GM19438 (cell line): ENCODE measurements at regions not wholly inside any gene's neighbourhood (a gene's known extent, or its start where the extent isn't known, plus 50 kb on each side); places are given as distances from the start of the nearest gene placed in this dataset.

Experiments used
- ATAC-seq: cut with Tn5 transposase; IDR thresholded peaks from one replicate; pipeline ENCODE4 v1.9.1; 2021; ENCODE audit warnings: low read depth; ENCODE audit not compliant: unreplicated experiment

DNA sequence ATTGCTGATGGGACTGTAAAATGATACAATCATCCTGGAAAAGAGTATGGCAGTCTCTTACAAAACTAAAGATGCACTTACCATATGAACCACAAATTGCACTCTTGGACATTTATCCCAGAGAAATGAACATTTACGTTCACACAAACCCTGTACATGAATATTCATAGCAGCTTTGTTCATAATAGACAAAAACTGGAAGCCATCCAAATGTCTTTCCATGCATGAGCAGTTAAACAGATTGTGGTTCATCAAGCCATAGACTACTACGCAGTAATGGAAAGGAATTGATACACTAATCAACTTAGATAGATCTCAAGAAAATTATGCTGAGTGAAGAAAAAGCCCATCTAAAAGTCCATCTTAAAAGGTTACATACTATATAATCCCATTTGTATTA is 156.1 kb upstream of the SLC39A10 start:
- ATAC-seq: no peak

GRCh38 chr2:195498839-195499490 is 158.1 kb upstream of the SLC39A10 start:
- ATAC-seq: no peak

GRCh38 chr2:195498176-195498575 is 158.8 kb upstream of the SLC39A10 start:
- no peak for ATAC-seq

GRCh38 chr2:195496991-195497390 is 160.0 kb upstream of the SLC39A10 start:
- ATAC-seq: no peak

GRCh38 chr2:195495966-195496365 is 161.1 kb upstream of the SLC39A10 start:
- ATAC-seq: no peak

- no peak for ATAC-seq
Observed at GRCh38 chr2:195495351-195495750, 161.7 kb upstream of the SLC39A10 start.

- ATAC-seq: no peak
Observed at GRCh38 chr2:195494451-195494850, 162.6 kb upstream of the SLC39A10 start.

DNA sequence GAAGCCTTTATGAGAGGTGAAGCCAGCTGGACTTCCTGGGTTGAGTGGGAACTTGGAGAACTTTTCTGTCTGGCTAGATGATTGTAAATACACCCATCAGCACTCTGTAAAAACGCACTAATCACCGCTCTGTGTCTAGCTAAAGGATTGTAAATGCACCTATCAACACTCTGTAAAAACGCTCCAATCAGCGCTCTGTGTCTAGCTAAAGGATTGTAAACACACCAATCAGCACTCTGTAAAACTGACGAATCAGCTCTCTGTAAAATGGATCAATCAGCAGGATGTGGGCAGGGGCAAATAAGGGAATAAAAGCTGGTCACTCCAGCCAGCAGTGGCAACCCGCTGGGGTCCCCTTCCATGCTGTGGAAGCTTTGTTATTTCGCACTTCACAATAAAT is 163.6 kb upstream of the SLC39A10 start:
- no peak for ATAC-seq

- no peak for ATAC-seq
Observed at GRCh38 chr2:195490319-195490718, 166.7 kb upstream of the SLC39A10 start.

- no peak for ATAC-seq
Observed at GRCh38 chr2:195489101-195489500, 167.9 kb upstream of the SLC39A10 start.

DNA sequence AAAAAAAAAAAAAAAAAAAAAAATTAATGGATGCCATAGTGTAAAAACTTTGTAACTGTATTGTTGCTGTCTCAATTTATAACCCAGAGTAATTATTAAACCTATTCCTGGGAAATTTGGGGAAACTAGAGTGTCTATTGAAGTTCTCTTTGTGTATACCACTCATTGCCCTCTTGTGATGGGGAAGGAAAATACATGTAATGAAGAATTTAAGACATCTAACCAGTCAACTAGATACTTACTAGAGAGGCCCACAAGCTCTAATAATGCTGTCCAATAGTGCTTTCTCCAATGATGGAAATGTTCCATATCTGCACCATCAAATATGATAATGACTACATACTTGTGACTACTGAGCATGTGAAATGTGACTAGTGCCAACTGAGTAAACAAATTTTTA is 168.5 kb upstream of the SLC39A10 start:
- no peak for ATAC-seq

DNA sequence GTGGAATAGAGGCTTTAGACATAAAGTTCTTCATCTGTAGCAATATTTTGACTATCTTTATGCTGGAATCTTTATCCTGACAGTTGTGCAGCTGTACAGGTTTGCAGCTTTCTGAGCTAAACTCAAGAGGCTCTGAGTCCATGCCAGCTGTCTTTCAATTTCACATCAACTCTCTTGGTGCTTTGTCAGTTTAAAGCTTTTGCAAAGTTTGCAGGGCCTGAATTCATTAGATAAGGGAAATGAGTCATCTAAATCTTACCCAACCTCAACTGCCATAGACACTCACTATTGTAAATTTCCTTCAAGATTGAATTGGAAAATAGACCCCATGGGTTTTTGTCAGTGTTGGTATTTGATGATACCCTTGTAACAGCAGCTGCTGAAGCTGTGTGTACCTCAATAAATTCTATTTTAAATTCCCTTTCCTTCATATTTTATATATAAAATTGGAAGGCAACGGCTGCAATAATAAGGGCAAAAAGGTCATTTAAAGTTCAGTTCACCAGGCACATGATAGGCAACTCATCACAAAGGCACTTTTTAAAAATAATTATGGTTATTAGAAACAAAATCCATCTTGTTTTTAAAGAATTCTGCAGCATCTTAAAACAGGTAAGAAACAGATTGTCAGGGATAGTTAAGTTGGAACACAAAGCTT is 169.9 kb upstream of the SLC39A10 start:
- peak; percentile 95 for ATAC-seq

DNA sequence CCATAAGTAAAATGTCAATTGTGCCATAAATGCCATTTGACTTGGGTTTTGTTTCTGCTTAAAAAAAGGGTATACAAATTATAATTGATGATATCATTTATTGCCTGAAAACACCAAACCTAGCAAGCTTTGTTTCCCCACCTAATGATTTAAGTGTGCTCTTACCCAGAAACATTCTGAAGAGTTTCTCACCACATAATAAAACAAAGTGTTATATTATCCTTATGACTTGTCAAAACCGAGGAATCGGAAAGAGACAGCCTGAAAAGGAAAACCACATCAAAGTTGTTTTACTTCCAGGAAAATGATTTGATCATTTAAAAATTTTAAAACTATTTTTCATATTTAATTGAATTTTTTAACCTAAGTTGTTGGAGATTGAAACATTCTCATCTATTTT is 170.5 kb upstream of the SLC39A10 start:
- no peak for ATAC-seq

GRCh38 chr2:195482010-195482409 is 175.0 kb upstream of the SLC39A10 start:
- no peak for ATAC-seq

DNA sequence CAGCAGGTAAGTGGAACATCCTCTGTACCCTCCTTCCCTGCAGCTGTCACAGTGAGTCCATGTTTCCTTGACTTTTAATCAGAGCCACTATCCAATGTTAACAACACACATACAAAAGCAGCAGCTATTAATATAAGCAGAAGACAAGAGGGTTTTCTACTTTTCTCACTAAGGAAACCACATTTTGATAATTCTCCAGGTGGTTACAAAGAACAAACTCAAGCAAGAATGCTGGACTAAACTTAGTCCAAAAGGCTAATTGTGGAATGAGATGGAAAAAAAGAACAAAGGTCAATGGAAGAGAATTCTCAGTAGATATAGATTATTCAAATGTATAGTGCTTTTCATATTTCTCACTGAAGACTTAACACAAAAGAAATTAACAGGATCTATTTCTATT is 176.9 kb upstream of the SLC39A10 start:
- no peak for ATAC-seq

DNA sequence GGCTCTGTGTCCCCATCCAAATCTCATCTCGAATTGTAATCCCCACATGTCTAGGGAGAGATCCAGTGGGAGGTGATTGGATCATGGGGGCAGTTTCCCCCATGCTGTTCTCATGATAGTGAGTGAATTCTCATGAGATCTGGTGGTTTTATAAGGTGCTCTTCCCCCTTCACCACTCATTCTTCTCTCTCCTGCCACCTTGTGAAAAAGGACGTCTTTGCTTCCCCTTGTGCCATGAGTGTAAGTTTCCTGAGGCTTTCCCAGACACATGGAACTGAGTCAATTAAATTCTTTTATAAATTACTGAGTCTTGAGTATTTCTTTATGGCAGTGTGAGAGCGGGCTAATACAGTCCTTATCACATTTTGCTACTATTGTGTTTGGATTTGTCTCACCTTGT is 177.6 kb upstream of the SLC39A10 start:
- no peak for ATAC-seq

GRCh38 chr2:195477996-195478382 is 179.0 kb upstream of the SLC39A10 start:
- no peak for ATAC-seq

GRCh38 chr2:195477248-195477995 is 179.6 kb upstream of the SLC39A10 start:
- ATAC-seq: no peak

GRCh38 chr2:195475336-195475735 is 181.7 kb upstream of the SLC39A10 start:
- no peak for ATAC-seq

DNA sequence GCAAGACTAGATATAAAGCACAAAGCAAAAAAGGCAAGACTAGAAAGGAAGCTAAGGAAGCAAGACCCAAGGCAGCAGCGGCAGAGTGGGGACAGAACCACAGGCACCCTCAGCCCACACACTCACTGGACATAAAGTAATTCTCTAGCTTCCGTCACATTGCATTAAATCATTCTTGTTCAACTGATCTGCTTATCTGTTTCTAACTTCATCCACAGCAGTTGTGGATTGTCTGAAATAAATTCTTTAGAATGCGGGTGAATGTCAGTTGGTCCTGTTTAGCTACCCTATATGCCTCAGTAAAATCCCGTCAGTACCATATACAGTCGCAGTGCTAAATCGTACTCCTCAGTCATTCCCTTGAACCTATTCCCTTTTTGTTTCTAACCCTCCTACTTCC is 183.2 kb upstream of the SLC39A10 start:
- no peak for ATAC-seq

- ATAC-seq: no peak
Observed at GRCh38 chr2:195472501-195473234, 184.4 kb upstream of the SLC39A10 start.
